HEK293 (cell line): ENCODE measurements at regions not wholly inside any gene's neighbourhood (a gene's known extent, or its start where the extent isn't known, plus 50 kb on each side); places are given as distances from the start of the nearest gene placed in this dataset.

Experiments used
- RBAK ChIP-seq: fragments of 450-650 bp; formaldehyde crosslinking; IDR thresholded peaks from 2 replicates; pipeline ENCODE4 v1.5.1; 2016; ENCODE audit warnings: missing biosample characterization, missing genetic modification characterization
- SP3 ChIP-seq: fragments of 450-650 bp; formaldehyde crosslinking; IDR thresholded peaks from 2 replicates; pipeline ENCODE4 v1.5.1; 2016; ENCODE audit warnings: missing biosample characterization, missing genetic modification characterization
- ZBTB7A ChIP-seq: fragments of 450-650 bp; formaldehyde crosslinking; IDR thresholded peaks from 2 replicates; pipeline ENCODE4 v1.5.1; 2016; ENCODE audit warnings: low read depth, missing biosample characterization, missing genetic modification characterization
- ZNF112 ChIP-seq: fragments of 450-650 bp; formaldehyde crosslinking; IDR thresholded peaks from 2 replicates; pipeline ENCODE4 v1.5.0; 2017; ENCODE audit warnings: missing biosample characterization, missing genetic modification characterization
- ZNF121 ChIP-seq: fragments of 450-650 bp; formaldehyde crosslinking; IDR thresholded peaks from 2 replicates; pipeline ENCODE4 v1.5.1; 2016; ENCODE audit warnings: missing biosample characterization, missing genetic modification characterization
- ZNF23 ChIP-seq: fragments of 450-650 bp; formaldehyde crosslinking; IDR thresholded peaks from 2 replicates; pipeline ENCODE4 v1.5.1; 2016; ENCODE audit warnings: missing biosample characterization, missing genetic modification characterization, borderline replicate concordance
- ZNF324 ChIP-seq: fragments of 450-650 bp; formaldehyde crosslinking; IDR thresholded peaks from 2 replicates; pipeline ENCODE4 v1.5.1; 2016; ENCODE audit warnings: missing biosample characterization, missing genetic modification characterization
- ZNF433 ChIP-seq: fragments of 450-650 bp; formaldehyde crosslinking; IDR thresholded peaks from 2 replicates; pipeline ENCODE4 v1.5.1; 2016; ENCODE audit warnings: missing biosample characterization, missing genetic modification characterization, low read depth
- ZNF585B ChIP-seq: fragments of 450-650 bp; formaldehyde crosslinking; IDR thresholded peaks from 2 replicates; pipeline ENCODE4 v1.5.1; 2016; ENCODE audit warnings: missing biosample characterization, missing genetic modification characterization
- TF ChIP-seq, protein P1 (sequence below): IDR thresholded peaks from 2 replicates; pipeline ENCODE4 v1.6.1; 2011; ENCODE audit warnings: mild to moderate bottlenecking, low read depth, low read length, borderline replicate concordance
- TF ChIP-seq, protein P2 (sequence below): fragments of 450-650 bp; formaldehyde crosslinking; IDR thresholded peaks from 2 replicates; pipeline ENCODE4 v1.5.1; 2016; ENCODE audit warnings: missing biosample characterization, missing genetic modification characterization
- TF ChIP-seq, protein P3 (sequence below): fragments of 450-650 bp; formaldehyde crosslinking; IDR thresholded peaks from 2 replicates; pipeline ENCODE4 v1.5.1; 2017; ENCODE audit warnings: missing biosample characterization, missing genetic modification characterization
- TF ChIP-seq, protein P4 (sequence below): fragments of 450-650 bp; formaldehyde crosslinking; IDR thresholded peaks from 2 replicates; pipeline ENCODE4 v1.5.1; 2016; ENCODE audit warnings: missing biosample characterization, missing genetic modification characterization

DNA sequence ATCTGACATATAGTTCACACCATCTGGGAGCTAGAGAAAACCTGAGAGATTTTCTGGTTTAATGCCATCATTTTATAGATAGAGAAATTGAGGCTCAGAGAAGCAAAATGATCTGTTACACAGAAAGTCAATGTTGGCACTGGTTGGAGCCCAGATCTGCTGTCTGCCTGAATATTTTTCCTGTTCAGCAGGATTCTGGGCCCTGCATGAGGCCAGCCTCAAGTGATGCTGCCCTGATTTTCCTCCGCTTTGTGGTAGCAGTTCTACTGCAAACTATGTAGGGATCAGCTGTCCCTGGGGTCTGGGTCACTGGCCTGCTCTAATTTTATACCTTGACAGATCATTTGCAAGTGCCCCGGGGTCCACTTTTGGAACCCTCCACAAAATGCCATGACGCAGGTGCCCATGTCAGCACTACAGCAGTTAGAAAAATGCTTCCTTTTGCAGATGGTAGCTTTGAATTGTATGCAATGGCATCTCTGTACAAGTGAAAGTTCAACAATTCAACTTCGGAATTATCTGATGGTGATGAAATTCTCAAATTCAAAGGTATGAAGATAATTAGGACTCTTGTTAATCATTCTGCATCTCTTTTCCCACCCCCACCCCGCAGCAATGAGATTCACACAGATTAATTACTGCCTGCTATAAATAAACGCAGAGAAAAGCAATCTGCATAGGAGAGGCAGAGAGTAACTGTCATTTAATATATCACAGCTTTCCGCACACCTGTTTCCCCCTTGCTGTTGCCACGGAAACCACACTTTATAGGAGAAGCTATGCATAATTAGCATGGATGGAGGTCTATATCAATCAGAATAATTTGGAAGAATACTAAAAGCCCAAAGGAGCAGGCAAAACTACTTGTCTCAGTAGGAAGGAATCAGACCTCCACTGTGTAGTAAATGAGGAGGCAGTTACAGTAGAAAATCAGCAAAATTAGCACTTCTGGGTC, 222.6 kb downstream of the PDCD6IP start:
- TF ChIP-seq, protein P1, sequence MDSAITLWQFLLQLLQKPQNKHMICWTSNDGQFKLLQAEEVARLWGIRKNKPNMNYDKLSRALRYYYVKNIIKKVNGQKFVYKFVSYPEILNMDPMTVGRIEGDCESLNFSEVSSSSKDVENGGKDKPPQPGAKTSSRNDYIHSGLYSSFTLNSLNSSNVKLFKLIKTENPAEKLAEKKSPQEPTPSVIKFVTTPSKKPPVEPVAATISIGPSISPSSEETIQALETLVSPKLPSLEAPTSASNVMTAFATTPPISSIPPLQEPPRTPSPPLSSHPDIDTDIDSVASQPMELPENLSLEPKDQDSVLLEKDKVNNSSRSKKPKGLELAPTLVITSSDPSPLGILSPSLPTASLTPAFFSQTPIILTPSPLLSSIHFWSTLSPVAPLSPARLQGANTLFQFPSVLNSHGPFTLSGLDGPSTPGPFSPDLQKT: no peak
- TF ChIP-seq, protein P2, sequence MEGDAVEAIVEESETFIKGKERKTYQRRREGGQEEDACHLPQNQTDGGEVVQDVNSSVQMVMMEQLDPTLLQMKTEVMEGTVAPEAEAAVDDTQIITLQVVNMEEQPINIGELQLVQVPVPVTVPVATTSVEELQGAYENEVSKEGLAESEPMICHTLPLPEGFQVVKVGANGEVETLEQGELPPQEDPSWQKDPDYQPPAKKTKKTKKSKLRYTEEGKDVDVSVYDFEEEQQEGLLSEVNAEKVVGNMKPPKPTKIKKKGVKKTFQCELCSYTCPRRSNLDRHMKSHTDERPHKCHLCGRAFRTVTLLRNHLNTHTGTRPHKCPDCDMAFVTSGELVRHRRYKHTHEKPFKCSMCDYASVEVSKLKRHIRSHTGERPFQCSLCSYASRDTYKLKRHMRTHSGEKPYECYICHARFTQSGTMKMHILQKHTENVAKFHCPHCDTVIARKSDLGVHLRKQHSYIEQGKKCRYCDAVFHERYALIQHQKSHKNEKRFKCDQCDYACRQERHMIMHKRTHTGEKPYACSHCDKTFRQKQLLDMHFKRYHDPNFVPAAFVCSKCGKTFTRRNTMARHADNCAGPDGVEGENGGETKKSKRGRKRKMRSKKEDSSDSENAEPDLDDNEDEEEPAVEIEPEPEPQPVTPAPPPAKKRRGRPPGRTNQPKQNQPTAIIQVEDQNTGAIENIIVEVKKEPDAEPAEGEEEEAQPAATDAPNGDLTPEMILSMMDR (tag by site-specific recombination): no peak
- TF ChIP-seq SP3 (tag by site-specific recombination) (no peak), RBAK (no peak), ZNF112 (tag by site-specific recombination) (no peak), ZNF433 (no peak), ZNF23 (tag by site-specific recombination) (no peak), ZBTB7A (tag by site-specific recombination) (no peak), ZNF324 (tag by site-specific recombination) (no peak), ZNF121 (no peak), ZNF585B (no peak)
- TF ChIP-seq, protein P3, sequence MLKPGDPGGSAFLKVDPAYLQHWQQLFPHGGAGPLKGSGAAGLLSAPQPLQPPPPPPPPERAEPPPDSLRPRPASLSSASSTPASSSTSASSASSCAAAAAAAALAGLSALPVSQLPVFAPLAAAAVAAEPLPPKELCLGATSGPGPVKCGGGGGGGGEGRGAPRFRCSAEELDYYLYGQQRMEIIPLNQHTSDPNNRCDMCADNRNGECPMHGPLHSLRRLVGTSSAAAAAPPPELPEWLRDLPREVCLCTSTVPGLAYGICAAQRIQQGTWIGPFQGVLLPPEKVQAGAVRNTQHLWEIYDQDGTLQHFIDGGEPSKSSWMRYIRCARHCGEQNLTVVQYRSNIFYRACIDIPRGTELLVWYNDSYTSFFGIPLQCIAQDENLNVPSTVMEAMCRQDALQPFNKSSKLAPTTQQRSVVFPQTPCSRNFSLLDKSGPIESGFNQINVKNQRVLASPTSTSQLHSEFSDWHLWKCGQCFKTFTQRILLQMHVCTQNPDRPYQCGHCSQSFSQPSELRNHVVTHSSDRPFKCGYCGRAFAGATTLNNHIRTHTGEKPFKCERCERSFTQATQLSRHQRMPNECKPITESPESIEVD (tag by site-specific recombination): no peak
- TF ChIP-seq, protein P4, sequence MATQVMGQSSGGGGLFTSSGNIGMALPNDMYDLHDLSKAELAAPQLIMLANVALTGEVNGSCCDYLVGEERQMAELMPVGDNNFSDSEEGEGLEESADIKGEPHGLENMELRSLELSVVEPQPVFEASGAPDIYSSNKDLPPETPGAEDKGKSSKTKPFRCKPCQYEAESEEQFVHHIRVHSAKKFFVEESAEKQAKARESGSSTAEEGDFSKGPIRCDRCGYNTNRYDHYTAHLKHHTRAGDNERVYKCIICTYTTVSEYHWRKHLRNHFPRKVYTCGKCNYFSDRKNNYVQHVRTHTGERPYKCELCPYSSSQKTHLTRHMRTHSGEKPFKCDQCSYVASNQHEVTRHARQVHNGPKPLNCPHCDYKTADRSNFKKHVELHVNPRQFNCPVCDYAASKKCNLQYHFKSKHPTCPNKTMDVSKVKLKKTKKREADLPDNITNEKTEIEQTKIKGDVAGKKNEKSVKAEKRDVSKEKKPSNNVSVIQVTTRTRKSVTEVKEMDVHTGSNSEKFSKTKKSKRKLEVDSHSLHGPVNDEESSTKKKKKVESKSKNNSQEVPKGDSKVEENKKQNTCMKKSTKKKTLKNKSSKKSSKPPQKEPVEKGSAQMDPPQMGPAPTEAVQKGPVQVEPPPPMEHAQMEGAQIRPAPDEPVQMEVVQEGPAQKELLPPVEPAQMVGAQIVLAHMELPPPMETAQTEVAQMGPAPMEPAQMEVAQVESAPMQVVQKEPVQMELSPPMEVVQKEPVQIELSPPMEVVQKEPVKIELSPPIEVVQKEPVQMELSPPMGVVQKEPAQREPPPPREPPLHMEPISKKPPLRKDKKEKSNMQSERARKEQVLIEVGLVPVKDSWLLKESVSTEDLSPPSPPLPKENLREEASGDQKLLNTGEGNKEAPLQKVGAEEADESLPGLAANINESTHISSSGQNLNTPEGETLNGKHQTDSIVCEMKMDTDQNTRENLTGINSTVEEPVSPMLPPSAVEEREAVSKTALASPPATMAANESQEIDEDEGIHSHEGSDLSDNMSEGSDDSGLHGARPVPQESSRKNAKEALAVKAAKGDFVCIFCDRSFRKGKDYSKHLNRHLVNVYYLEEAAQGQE (tag by site-specific recombination): no peak
